HG03159 (cell line): ENCODE measurements at regions not wholly inside any gene's neighbourhood (a gene's known extent, or its start where the extent isn't known, plus 50 kb on each side); places are given as distances from the start of the nearest gene placed in this dataset.

Experiments
- ATAC-seq: cut with Tn5 transposase; IDR thresholded peaks from one replicate; pipeline ENCODE4 v1.9.1; 2021; ENCODE audit warnings: mild to moderate bottlenecking, moderate library complexity; ENCODE audit not compliant: unreplicated experiment

- no peak for ATAC-seq
Observed at GRCh38 chr2:15874321-15874720, 66.0 kb upstream of the MYCN start.

GRCh38 chr2:15874854-15875804 is 65.2 kb upstream of the MYCN start:
- no peak for ATAC-seq

GRCh38 chr2:15875969-15876705 is 64.2 kb upstream of the MYCN start:
- ATAC-seq: no peak

- ATAC-seq: no peak
Observed at GRCh38 chr2:15880226-15881119, 59.9 kb upstream of the MYCN start.

- no peak for ATAC-seq
Observed at GRCh38 chr2:15881120-15881433, 59.3 kb upstream of the MYCN start.

- no peak for ATAC-seq
Observed at GRCh38 chr2:15881676-15882075, 58.7 kb upstream of the MYCN start.

GRCh38 chr2:15882761-15883497 is 57.4 kb upstream of the MYCN start:
- no peak for ATAC-seq

GRCh38 chr2:15883684-15884083 is 56.7 kb upstream of the MYCN start:
- ATAC-seq: no peak

- ATAC-seq: no peak
Observed at GRCh38 chr2:15884790-15885189, 55.6 kb upstream of the MYCN start.

- ATAC-seq: no peak
Observed at GRCh38 chr2:15886231-15886630, 54.1 kb upstream of the MYCN start.

GRCh38 chr2:15889442-15890123 is 50.8 kb upstream of the MYCN start:
- ATAC-seq: no peak

GRCh38 chr2:15890124-15890754 is 50.1 kb upstream of the MYCN start:
- no peak for ATAC-seq
